ENCODE measurements at regions not wholly inside any gene's neighbourhood (a gene's known extent, or its start where the extent isn't known, plus 50 kb on each side); places are given as distances from the start of the nearest gene placed in this dataset.
A peak's percentile ranks its signal among the peaks of the same experiment; 100 is the strongest.

- intact Hi-C loops (cut with DNase I), result loop anchor here in 3 of 10 donors (5.0 to 10.0 kb wide), 2 partner anchors 57 to 60 kb away; partner anchors contain the start of gene WLS (in 3 of the 3)
- TF ChIP-seq, protein P1, sequence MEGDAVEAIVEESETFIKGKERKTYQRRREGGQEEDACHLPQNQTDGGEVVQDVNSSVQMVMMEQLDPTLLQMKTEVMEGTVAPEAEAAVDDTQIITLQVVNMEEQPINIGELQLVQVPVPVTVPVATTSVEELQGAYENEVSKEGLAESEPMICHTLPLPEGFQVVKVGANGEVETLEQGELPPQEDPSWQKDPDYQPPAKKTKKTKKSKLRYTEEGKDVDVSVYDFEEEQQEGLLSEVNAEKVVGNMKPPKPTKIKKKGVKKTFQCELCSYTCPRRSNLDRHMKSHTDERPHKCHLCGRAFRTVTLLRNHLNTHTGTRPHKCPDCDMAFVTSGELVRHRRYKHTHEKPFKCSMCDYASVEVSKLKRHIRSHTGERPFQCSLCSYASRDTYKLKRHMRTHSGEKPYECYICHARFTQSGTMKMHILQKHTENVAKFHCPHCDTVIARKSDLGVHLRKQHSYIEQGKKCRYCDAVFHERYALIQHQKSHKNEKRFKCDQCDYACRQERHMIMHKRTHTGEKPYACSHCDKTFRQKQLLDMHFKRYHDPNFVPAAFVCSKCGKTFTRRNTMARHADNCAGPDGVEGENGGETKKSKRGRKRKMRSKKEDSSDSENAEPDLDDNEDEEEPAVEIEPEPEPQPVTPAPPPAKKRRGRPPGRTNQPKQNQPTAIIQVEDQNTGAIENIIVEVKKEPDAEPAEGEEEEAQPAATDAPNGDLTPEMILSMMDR (IDR thresholded peaks at IDR 0.05), result no peak
- TF ChIP-seq POLR2A (IDR thresholded peaks at IDR 0.05), result no peak
- Histone ChIP-seq H3K27ac (peak overlapping the region in 1 of 12 donors; percentile 22), H3K4me1 (peaks cover 0 to 29% (median 22%) of the 10 kb centered on the region in 12 donors), H3K4me3 (no peak overlapping the region), H3K9me3 (no peaks in the 10 kb centered on the region), H3K27me3 (no peaks in the 10 kb centered on the region), H3K36me3 (no peaks in the 10 kb centered on the region)
- 34 to 42% (median 37%) methylated on average over 2 of the region's 2 CpGs for WGBS, 4 donors
- ATAC-seq (peak in 1 of 4 donors; percentile 30), DNase-seq (no peak)
These were observed 59.5 kb upstream of the WLS start for GRCh38 chr1:68291688-68292384.

DNA sequence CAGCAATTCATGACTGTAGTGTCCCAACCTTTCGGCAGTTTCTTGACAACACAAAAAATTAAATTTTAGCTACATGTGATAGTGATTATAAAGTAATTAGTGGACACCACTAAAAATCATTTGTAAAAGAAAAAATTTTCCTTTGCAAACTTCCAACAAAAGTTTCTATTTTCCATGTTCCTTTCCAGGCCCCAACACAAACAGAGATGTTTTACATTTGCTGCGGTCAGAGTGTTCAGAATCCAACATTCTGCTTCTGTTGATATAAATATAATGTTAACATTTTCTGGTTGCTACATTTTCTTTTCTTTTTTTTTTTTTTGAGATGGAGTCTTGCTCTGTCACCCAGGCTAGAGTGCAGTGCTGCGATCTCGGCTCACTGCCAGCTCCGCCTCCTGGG lies 54.9 kb upstream of the WLS start:
- Histone ChIP-seq H3K36me3 (no peaks in the 10 kb centered on the region), H3K9me3 (no peaks in the 10 kb centered on the region), H3K4me1 (peaks cover 0 to 12% (median 7%) of the 10 kb centered on the region in 12 donors), H3K27me3 (no peaks in the 10 kb centered on the region), H3K27ac (no peak overlapping the region), H3K4me3 (no peak overlapping the region)
- TF ChIP-seq POLR2A (IDR thresholded peaks at IDR 0.05), result no peak
- TF ChIP-seq, protein P1 (IDR thresholded peaks at IDR 0.05), result no peak
- intact Hi-C loops (cut with DNase I), result no loop called here
- no peak for ATAC-seq
- no peak for DNase-seq
- WGBS, 4 donors, result 78 to 91% (median 83%) methylated on average over 5 of the region's 5 CpGs

DNA sequence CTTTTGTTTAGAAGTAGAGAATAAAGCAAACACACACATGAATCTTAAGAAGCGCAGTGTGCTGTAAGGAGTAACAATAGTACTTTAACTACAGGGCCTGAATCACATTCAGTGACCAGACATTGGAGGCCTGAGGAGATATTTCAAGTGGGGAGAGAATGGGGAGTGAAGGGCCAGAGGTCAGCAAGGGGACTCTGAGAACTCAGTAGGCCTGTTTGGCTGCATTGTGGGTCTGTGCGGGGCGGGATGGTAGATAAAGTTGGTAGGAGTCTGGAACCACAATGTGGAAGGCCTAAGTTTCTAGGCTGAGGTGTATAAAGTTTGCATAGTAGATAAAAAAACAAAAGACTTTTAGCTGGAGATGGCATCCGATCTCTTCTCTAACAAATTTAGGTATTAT lies 52.7 kb upstream of the WLS start:
- H3K4me1 ChIP-seq, result no peaks in the 10 kb centered on the region
- H3K36me3 ChIP-seq, result no peaks in the 10 kb centered on the region
- no peak overlapping the region for H3K4me3 ChIP-seq
- no peak overlapping the region for H3K27ac ChIP-seq
- no peaks in the 10 kb centered on the region for H3K27me3 ChIP-seq
- TF ChIP-seq POLR2A (IDR thresholded peaks at IDR 0.05), result no peak
- TF ChIP-seq, protein P1 (IDR thresholded peaks at IDR 0.05), result no peak
- intact Hi-C loops (cut with DNase I), result no loop called here
- no peaks in the 10 kb centered on the region for H3K9me3 ChIP-seq
- 92 to 98% (median 98%) methylated on average over 4 of the region's 4 CpGs for WGBS, 4 donors
- ATAC-seq (no peak), DNase-seq (no peak)

GRCh38 chr1:68281946-68282615 lies 49.8 kb upstream of the WLS start:
- intact Hi-C loops (cut with DNase I), result no loop called here
- no peaks in the 10 kb centered on the region for H3K27me3 ChIP-seq
- WGBS, 4 donors, result 71 to 96% (median 78%) methylated on average over 4 of the region's 4 CpGs

More at GRCh38 chr1:68281946-68282615, 49.8 kb upstream of the WLS start:
- H3K9me3 ChIP-seq, result no peaks in the 10 kb centered on the region
- H3K4me3 ChIP-seq, result no peak overlapping the region
- TF ChIP-seq, protein P1 (IDR thresholded peaks at IDR 0.05), result no peak
- TF ChIP-seq POLR2A (IDR thresholded peaks at IDR 0.05), result no peak
- DNase-seq (no peak), ATAC-seq (no peak)
- no peaks in the 10 kb centered on the region for H3K36me3 ChIP-seq
- no peaks in the 10 kb centered on the region for H3K4me1 ChIP-seq
- no peak overlapping the region for H3K27ac ChIP-seq
